RWPE2 (cell line): ENCODE measurements at regions not wholly inside any gene's neighbourhood (a gene's known extent, or its start where the extent isn't known, plus 50 kb on each side); places are given as distances from the start of the nearest gene placed in this dataset.

ENCODE experiments used
- ATAC-seq: fragments of 200-7000 bp; cut with Tn5 transposase; 3 replicates; pipeline ENCODE4 v1.9.1; 2021; ENCODE audit warnings: low read depth
- DNase-seq: peaks from one replicate; pipeline ENCODE4 v3.0.0-alpha.2; 2020; ENCODE audit warnings: low spot score
- H3K27ac ChIP-seq: fragments of 450-650 bp; 2 replicates; pipeline ENCODE4 v1.5.1; 2017; ENCODE audit warnings: mild to moderate bottlenecking; ENCODE audit not compliant: poor library complexity, severe bottlenecking
- H3K27me3 ChIP-seq: fragments of 250-450 bp; sonication (Bioruptor Pico); 2 replicates; pipeline ENCODE4 v1.5.1; 2021; ENCODE audit warnings: mild to moderate bottlenecking, moderate library complexity; ENCODE audit not compliant: insufficient read depth, poor library complexity, severe bottlenecking
- H3K36me3 ChIP-seq: fragments of 250-450 bp; sonication (Bioruptor Pico); 2 replicates; pipeline ENCODE4 v1.5.1; 2020; ENCODE audit warnings: low read depth, mild to moderate bottlenecking, moderate library complexity
- H3K4me1 ChIP-seq: fragments of 250-450 bp; sonication (Bioruptor Pico); 2 replicates; pipeline ENCODE4 v1.5.1; 2021; ENCODE audit warnings: mild to moderate bottlenecking, moderate library complexity; ENCODE audit not compliant: insufficient read depth, poor library complexity, severe bottlenecking
- H3K4me3 ChIP-seq: fragments of 250-450 bp; sonication (Bioruptor Pico); 2 replicates; pipeline ENCODE4 v1.5.1; 2021; ENCODE audit warnings: mild to moderate bottlenecking, moderate library complexity; ENCODE audit not compliant: severe bottlenecking
- H3K9me3 ChIP-seq: fragments of 250-450 bp; sonication (Bioruptor Pico); 2 replicates; pipeline ENCODE4 v1.5.1; 2021; ENCODE audit warnings: mild to moderate bottlenecking, moderate library complexity; ENCODE audit not compliant: severe bottlenecking
- TF ChIP-seq, protein P1 (sequence below): fragments of 450-650 bp; IDR thresholded peaks from one replicate; pipeline ENCODE4 v1.5.1; 2017; ENCODE audit warnings: mild to moderate bottlenecking, moderate library complexity; ENCODE audit not compliant: poor library complexity, severe bottlenecking

DNA sequence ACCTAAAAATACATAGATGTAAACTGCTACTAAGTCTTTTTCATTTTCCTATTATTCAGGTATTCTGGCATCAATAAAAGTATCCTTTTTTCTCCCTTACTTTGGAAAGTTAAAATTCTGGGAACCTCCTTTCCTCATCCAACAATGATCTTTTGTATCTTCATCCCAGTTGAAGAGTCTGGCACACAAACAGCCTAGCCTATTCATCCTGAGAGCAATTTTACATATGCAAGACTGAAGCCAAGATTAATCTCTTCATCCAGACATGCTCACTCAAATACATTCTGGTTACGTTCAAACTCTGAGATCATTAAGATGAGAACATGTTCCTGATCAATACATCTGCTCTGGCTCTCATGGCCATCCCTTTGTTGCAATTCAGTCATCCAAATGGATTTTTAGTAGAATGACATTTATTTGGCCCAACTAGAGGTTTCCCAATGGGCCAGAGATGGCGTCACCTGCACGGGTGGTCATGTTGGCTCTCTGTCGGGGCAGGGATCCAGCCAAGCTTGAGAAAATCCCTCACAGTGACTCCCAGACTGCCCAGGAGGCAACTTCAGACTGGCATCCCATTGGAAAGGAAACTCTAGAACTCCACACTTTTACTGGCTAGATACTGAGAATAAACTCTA, 135.3 kb upstream of the VCX2 start:
- DNase-seq = no peak
- ATAC-seq = no peak

DNA sequence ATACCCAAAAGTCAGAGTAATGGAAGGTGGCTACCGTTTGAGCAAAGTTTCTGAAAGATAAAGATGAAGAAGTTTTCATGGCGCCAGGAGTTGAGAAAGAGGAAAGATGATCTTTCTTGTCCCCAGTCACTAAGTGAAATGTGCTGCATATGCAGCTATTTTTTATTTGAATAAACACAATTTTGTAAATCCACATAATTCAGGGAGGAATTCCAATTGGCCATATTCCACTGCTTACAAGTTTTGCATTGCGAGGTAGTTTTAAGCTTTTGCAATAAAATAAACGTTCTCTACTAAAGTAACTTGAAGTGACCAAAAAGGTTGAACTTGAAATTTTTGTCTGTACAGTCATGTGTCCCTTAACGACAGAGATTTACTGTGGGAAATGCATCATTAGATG, 139.3 kb upstream of the VCX2 start:
- no peaks in the 10 kb centered on the region for H3K36me3 ChIP-seq

More for the DNA sequence above, 135.3 kb upstream of the VCX2 start:
- H3K27ac ChIP-seq = no peak overlapping the region
- no peaks in the 10 kb centered on the region for H3K36me3 ChIP-seq
- H3K4me1 ChIP-seq = no peaks in the 10 kb centered on the region
- no peaks in the 10 kb centered on the region for H3K9me3 ChIP-seq
- H3K27me3 ChIP-seq = no peaks in the 10 kb centered on the region
- TF ChIP-seq, protein P1, sequence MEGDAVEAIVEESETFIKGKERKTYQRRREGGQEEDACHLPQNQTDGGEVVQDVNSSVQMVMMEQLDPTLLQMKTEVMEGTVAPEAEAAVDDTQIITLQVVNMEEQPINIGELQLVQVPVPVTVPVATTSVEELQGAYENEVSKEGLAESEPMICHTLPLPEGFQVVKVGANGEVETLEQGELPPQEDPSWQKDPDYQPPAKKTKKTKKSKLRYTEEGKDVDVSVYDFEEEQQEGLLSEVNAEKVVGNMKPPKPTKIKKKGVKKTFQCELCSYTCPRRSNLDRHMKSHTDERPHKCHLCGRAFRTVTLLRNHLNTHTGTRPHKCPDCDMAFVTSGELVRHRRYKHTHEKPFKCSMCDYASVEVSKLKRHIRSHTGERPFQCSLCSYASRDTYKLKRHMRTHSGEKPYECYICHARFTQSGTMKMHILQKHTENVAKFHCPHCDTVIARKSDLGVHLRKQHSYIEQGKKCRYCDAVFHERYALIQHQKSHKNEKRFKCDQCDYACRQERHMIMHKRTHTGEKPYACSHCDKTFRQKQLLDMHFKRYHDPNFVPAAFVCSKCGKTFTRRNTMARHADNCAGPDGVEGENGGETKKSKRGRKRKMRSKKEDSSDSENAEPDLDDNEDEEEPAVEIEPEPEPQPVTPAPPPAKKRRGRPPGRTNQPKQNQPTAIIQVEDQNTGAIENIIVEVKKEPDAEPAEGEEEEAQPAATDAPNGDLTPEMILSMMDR = no peak
- no peak overlapping the region for H3K4me3 ChIP-seq

DNA sequence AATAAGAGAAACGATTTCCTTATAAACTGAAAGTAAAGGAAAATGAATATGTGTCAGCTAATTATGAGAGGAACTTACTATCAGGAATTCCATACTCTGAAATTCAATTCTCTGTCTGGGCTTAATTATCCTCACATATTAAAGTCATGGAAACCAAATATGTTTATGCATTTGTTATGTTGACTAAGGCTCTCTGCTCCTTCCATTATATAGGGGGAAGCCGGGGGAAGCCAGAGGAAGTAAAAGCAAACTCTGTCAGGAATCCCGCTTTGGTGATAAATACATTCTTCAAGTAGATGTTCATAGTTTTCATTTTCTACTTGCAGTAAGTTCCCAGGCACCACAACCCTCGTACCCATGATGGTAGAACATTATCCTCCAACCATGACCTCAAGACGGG, 142.8 kb upstream of the VCX2 start:
- DNase-seq (no peak), ATAC-seq (no peak)
- H3K9me3 ChIP-seq = no peaks in the 10 kb centered on the region
- H3K4me3 ChIP-seq = no peak overlapping the region
- TF ChIP-seq, protein P1 = no peak
- no peaks in the 10 kb centered on the region for H3K4me1 ChIP-seq
- no peak overlapping the region for H3K27ac ChIP-seq
- no peaks in the 10 kb centered on the region for H3K36me3 ChIP-seq
- no peaks in the 10 kb centered on the region for H3K27me3 ChIP-seq

More for the DNA sequence above, 139.3 kb upstream of the VCX2 start:
- ATAC-seq (no peak), DNase-seq (no peak)
- H3K27ac ChIP-seq = no peak overlapping the region
- H3K4me1 ChIP-seq = no peaks in the 10 kb centered on the region
- H3K4me3 ChIP-seq = no peak overlapping the region
- TF ChIP-seq, protein P1 = no peak
- no peaks in the 10 kb centered on the region for H3K9me3 ChIP-seq
- H3K27me3 ChIP-seq = no peaks in the 10 kb centered on the region

DNA sequence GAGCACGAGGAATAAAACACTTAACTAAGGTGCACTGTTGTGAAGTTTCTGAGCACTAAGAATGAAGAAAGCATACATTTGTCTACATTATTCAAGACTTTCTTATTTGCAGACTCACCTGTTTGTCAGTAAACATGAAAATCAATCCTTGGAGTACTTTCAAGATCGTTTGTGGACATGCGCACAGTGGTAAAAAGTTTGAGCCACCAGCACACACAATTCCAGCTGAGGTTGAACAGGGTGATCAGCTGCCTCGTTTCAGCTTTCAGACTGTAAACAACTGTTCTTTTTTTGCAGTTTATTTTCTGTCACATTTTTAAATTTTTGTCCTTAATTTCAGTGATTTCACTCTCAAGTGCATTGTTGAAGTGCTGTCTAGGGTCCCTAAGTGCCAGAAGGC, 143.8 kb upstream of the VCX2 start:
- no peak for ATAC-seq
- Histone ChIP-seq H3K9me3 (no peaks in the 10 kb centered on the region), H3K4me3 (no peak overlapping the region), H3K27ac (no peak overlapping the region), H3K36me3 (no peaks in the 10 kb centered on the region), H3K4me1 (no peaks in the 10 kb centered on the region), H3K27me3 (no peaks in the 10 kb centered on the region)
- TF ChIP-seq, protein P1 = no peak
- no peak for DNase-seq

DNA sequence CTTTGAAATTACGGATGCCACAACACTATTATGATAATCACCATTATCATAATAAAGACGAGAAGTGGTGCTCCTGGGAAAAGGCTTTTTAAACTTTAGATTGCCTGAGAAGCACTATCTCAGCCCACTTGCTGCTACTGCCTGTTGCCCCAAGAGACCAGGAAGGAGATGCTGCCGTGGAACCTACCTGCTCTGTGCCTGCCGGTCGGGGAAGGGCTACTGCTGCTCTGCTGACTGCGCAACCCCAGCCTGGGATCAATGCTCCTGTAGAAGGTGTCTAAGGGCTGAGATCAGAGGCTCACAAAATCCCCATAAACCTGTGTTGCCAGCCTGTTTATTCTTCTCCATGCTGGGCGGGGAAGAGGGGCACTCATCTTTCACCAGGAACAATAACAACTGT, 145.3 kb upstream of the VCX3B start:
- Histone ChIP-seq H3K4me3 (no peak overlapping the region), H3K36me3 (no peaks in the 10 kb centered on the region), H3K27ac (no peak overlapping the region), H3K27me3 (no peaks in the 10 kb centered on the region), H3K4me1 (no peaks in the 10 kb centered on the region), H3K9me3 (no peaks in the 10 kb centered on the region)
- TF ChIP-seq, protein P1 = no peak
- DNase-seq (no peak), ATAC-seq (no peak)
